ENCODE measurements at regions not wholly inside any gene's neighbourhood (a gene's known extent, or its start where the extent isn't known, plus 50 kb on each side); places are given as distances from the start of the nearest gene placed in this dataset.
"Not testable (repeated sequence)": the region's sequence is repeated elsewhere in the genome, so short reads cannot be mapped to it uniquely, and the experiment has no call there.

GRCh38 chr2:71922499-71923142, 225.0 kb downstream of the CYP26B1 start:
- Histone ChIP-seq H3K79me2 (replicated peaks; ENCODE audit: insufficient read depth, low read length) (no peaks in the 10 kb centered on the region), H3K27ac (ENCODE audit: low read length) (no peak overlapping the region), H3K4me3 (ENCODE audit: low read length) (no peak overlapping the region), H3K9me3 (ENCODE audit: low read length) (no peaks in the 10 kb centered on the region), H3K4me2 (ENCODE audit: low read length) (no peak overlapping the region), H3K27me3 (ENCODE audit: insufficient read depth, low read depth, low read length) (no peaks in the 10 kb centered on the region), H3K9ac (ENCODE audit: low read length) (no peak overlapping the region), H2AFZ (ENCODE audit: low read depth, low read length) (no peak overlapping the region), H3K9me2 (ENCODE audit: insufficient read depth, low read length) (no peaks in the 10 kb centered on the region), H4K20me1 (ENCODE audit: insufficient read depth) (no peaks in the 10 kb centered on the region), H3F3A (ENCODE audit: insufficient read depth, low read length, poor library complexity, severe bottlenecking) (no peaks in the 10 kb centered on the region), H3K36me3 (ENCODE audit: insufficient read depth, low read length) (no peaks in the 10 kb centered on the region)
- no peak for TF ChIP-seq SMC3 (conservative IDR thresholded peaks at IDR 0.05; ENCODE audit: poor library complexity)
- TF ChIP-seq POLR2AphosphoS5 (IDR thresholded peaks at IDR 0.05): no peak
- TF ChIP-seq TAF1 (IDR thresholded peaks at IDR 0.05; ENCODE audit: low read depth): no peak
- no peak for TF ChIP-seq CTCF (IDR thresholded peaks at IDR 0.05; ENCODE audit: poor library complexity, severe bottlenecking)
- TF ChIP-seq REST (IDR thresholded peaks at IDR 0.05; ENCODE audit: borderline replicate concordance): no peak
- no peak for TF ChIP-seq EZH2 (IDR thresholded peaks at IDR 0.05; ENCODE audit: borderline replicate concordance, insufficient read depth, low read length, poor library complexity, severe bottlenecking)
- TF ChIP-seq RAD21 (conservative IDR thresholded peaks at IDR 0.05): no peak
- TF ChIP-seq EP300 (conservative IDR thresholded peaks at IDR 0.05; ENCODE audit: poor library complexity, severe bottlenecking): no peak
- TF ChIP-seq MXI1 (conservative IDR thresholded peaks at IDR 0.05; ENCODE audit: poor library complexity, severe bottlenecking): no peak

GRCh38 chr2:71922091-71922490, 225.6 kb downstream of the CYP26B1 start:
- Histone ChIP-seq H3K36me3 (ENCODE audit: insufficient read depth, low read length) (no peaks in the 10 kb centered on the region), H3K27me3 (ENCODE audit: insufficient read depth, low read depth, low read length) (no peaks in the 10 kb centered on the region), H3K9me3 (ENCODE audit: low read length) (no peaks in the 10 kb centered on the region), H3F3A (ENCODE audit: insufficient read depth, low read length, poor library complexity, severe bottlenecking) (no peaks in the 10 kb centered on the region), H3K27ac (ENCODE audit: low read length) (no peak overlapping the region), H4K20me1 (ENCODE audit: insufficient read depth) (no peaks in the 10 kb centered on the region), H3K9ac (ENCODE audit: low read length) (no peak overlapping the region), H3K79me2 (replicated peaks; ENCODE audit: insufficient read depth, low read length) (no peaks in the 10 kb centered on the region), H3K4me3 (ENCODE audit: low read length) (no peak overlapping the region), H2AFZ (ENCODE audit: low read depth, low read length) (no peak overlapping the region), H3K4me2 (ENCODE audit: low read length) (no peak overlapping the region), H3K9me2 (ENCODE audit: insufficient read depth, low read length) (no peaks in the 10 kb centered on the region)
- no peak for TF ChIP-seq POLR2AphosphoS5 (IDR thresholded peaks at IDR 0.05)
- TF ChIP-seq EP300 (conservative IDR thresholded peaks at IDR 0.05; ENCODE audit: poor library complexity, severe bottlenecking): no peak
- no peak for TF ChIP-seq TAF1 (IDR thresholded peaks at IDR 0.05; ENCODE audit: low read depth)
- no peak for TF ChIP-seq SMC3 (conservative IDR thresholded peaks at IDR 0.05; ENCODE audit: poor library complexity)
- TF ChIP-seq REST (IDR thresholded peaks at IDR 0.05; ENCODE audit: borderline replicate concordance): no peak
- no peak for TF ChIP-seq RAD21 (conservative IDR thresholded peaks at IDR 0.05)
- no peak for TF ChIP-seq EZH2 (IDR thresholded peaks at IDR 0.05; ENCODE audit: borderline replicate concordance, insufficient read depth, low read length, poor library complexity, severe bottlenecking)
- TF ChIP-seq MXI1 (conservative IDR thresholded peaks at IDR 0.05; ENCODE audit: poor library complexity, severe bottlenecking): no peak
- no peak for TF ChIP-seq CTCF (IDR thresholded peaks at IDR 0.05; ENCODE audit: poor library complexity, severe bottlenecking)

- not testable (repeated sequence) for H3K9me2 ChIP-seq (ENCODE audit: insufficient read depth, low read length); H3K4me3 ChIP-seq (ENCODE audit: low read length); H3K27ac ChIP-seq (ENCODE audit: low read length); H3K79me2 ChIP-seq (replicated peaks; ENCODE audit: insufficient read depth, low read length); H3K36me3 ChIP-seq (ENCODE audit: insufficient read depth, low read length); H4K20me1 ChIP-seq (ENCODE audit: insufficient read depth); H3F3A ChIP-seq (ENCODE audit: insufficient read depth, low read length, poor library complexity, severe bottlenecking); H3K9ac ChIP-seq (ENCODE audit: low read length); H3K9me3 ChIP-seq (ENCODE audit: low read length); H3K4me2 ChIP-seq (ENCODE audit: low read length); H2AFZ ChIP-seq (ENCODE audit: low read depth, low read length); H3K27me3 ChIP-seq (ENCODE audit: insufficient read depth, low read depth, low read length)
Observed at GRCh38 chr2:71920819-71921218, 226.8 kb downstream of the CYP26B1 start.

All from neural cell (in vitro differentiated cells).